ENCODE measurements at regions not wholly inside any gene's neighbourhood (a gene's known extent, or its start where the extent isn't known, plus 50 kb on each side); places are given as distances from the start of the nearest gene placed in this dataset.
A peak's percentile ranks its signal among the peaks of the same experiment; 100 is the strongest.

- DNase-seq, result peak in 2 of 4 donors; percentile 32 to 44
Measured at GRCh38 chrX:96376266-96376665, 308.4 kb upstream of the DIAPH2 start.

GRCh38 chrX:96379951-96380350, 304.7 kb upstream of the DIAPH2 start:
- Histone ChIP-seq H3K27me3 (peaks cover 0 to 2% of the 10 kb centered on the region in 2 donors), H3K9me3 (no peaks in the 10 kb centered on the region), H3K27ac (no peak overlapping the region), H3K36me3 (no peaks in the 10 kb centered on the region), H3K4me1 (no peaks in the 10 kb centered on the region), H3K4me3 (no peak overlapping the region)
- intact Hi-C loops (cut with DNase I), result no loop called here
- DNase-seq (no peak), ATAC-seq (no peak)
- TF ChIP-seq CTCF (IDR thresholded peaks at IDR 0.05), result no peak

More at GRCh38 chrX:96376266-96376665, 308.4 kb upstream of the DIAPH2 start:
- ATAC-seq, result no peak
- Histone ChIP-seq H3K36me3 (no peaks in the 10 kb centered on the region), H3K4me3 (no peak overlapping the region), H3K27me3 (peaks cover 0 to 6% of the 10 kb centered on the region in 2 donors), H3K9me3 (no peaks in the 10 kb centered on the region), H3K4me1 (no peaks in the 10 kb centered on the region), H3K27ac (no peak overlapping the region)
- intact Hi-C loops (cut with DNase I), result no loop called here
- TF ChIP-seq CTCF (IDR thresholded peaks at IDR 0.05), result no peak

GRCh38 chrX:96382018-96382417, 302.6 kb upstream of the DIAPH2 start:
- intact Hi-C loops (cut with DNase I), result no loop called here
- H3K4me1 ChIP-seq, result no peaks in the 10 kb centered on the region
- ATAC-seq (no peak), DNase-seq (no peak)
- no peaks in the 10 kb centered on the region for H3K9me3 ChIP-seq
- no peak for TF ChIP-seq CTCF (IDR thresholded peaks at IDR 0.05)
- H3K36me3 ChIP-seq, result no peaks in the 10 kb centered on the region
- no peak overlapping the region for H3K27ac ChIP-seq
- H3K4me3 ChIP-seq, result no peak overlapping the region
- H3K27me3 ChIP-seq, result peaks cover 0 to 2% of the 10 kb centered on the region in 2 donors

GRCh38 chrX:96383428-96383827, 301.2 kb upstream of the DIAPH2 start:
- H3K9me3 ChIP-seq, result no peaks in the 10 kb centered on the region
- intact Hi-C loops (cut with DNase I), result no loop called here
- peaks cover 0 to 2% of the 10 kb centered on the region in 2 donors for H3K27me3 ChIP-seq
- H3K4me3 ChIP-seq, result no peak overlapping the region
- DNase-seq (no peak), ATAC-seq (peak; percentile 79)
- H3K27ac ChIP-seq, result no peak overlapping the region
- no peaks in the 10 kb centered on the region for H3K4me1 ChIP-seq
- no peaks in the 10 kb centered on the region for H3K36me3 ChIP-seq
- no peak for TF ChIP-seq CTCF (IDR thresholded peaks at IDR 0.05)

- Histone ChIP-seq H3K27ac (no peak overlapping the region), H3K4me1 (no peaks in the 10 kb centered on the region), H3K4me3 (no peak overlapping the region), H3K27me3 (no peaks in the 10 kb centered on the region), H3K9me3 (no peaks in the 10 kb centered on the region), H3K36me3 (no peaks in the 10 kb centered on the region)
- TF ChIP-seq CTCF (IDR thresholded peaks at IDR 0.05), result no peak
- DNase-seq (no peak), ATAC-seq (no peak)
- intact Hi-C loops (cut with DNase I), result no loop called here
Measured at GRCh38 chrX:96386325-96386724, 298.3 kb upstream of the DIAPH2 start.

Data from left lung (tissue), 4 donors.